ENCODE measurements at regions not wholly inside any gene's neighbourhood (a gene's known extent, or its start where the extent isn't known, plus 50 kb on each side); places are given as distances from the start of the nearest gene placed in this dataset.

- H3K4ac ChIP-seq (ENCODE audit: low read depth, low read length) = no peak overlapping the region
- H3K23me2 ChIP-seq (ENCODE audit: insufficient read length, low read depth, low read length, poor library complexity, severe bottlenecking) = peaks cover 5% of the 10 kb centered on the region
- no peaks in the 10 kb centered on the region for H3K9me3 ChIP-seq (ENCODE audit: control insufficient read depth, low read depth, low read length)
- DNase-seq = no peak
- no peak overlapping the region for H4K91ac ChIP-seq (ENCODE audit: insufficient read length, low read depth, low read length)
- H2BK12ac ChIP-seq (ENCODE audit: insufficient read length, low read depth, low read length) = no peak overlapping the region
- peak overlapping the region; percentile 82 to 86 for H3K4me3 Mint-ChIP-seq
- H3K27me3 ChIP-seq (ENCODE audit: insufficient read depth, low read length) = no peaks in the 10 kb centered on the region
- H2AK5ac ChIP-seq (ENCODE audit: insufficient read length, low read length) = no peak overlapping the region
- H3K27me3 Mint-ChIP-seq (ENCODE audit: low read depth) = peaks cover 36% of the 10 kb centered on the region
- no peak overlapping the region for H4K5ac ChIP-seq (ENCODE audit: insufficient read length, low read depth, low read length)
- H3K18ac ChIP-seq (ENCODE audit: insufficient read length, low read depth, low read length) = no peak overlapping the region
- no peaks in the 10 kb centered on the region for H3K79me1 ChIP-seq (ENCODE audit: insufficient read depth, low read depth, low read length, poor library complexity, severe bottlenecking)
- no peak overlapping the region for H3K4me2 ChIP-seq (ENCODE audit: insufficient read depth, insufficient read length, low read length)
- H3K4me1 ChIP-seq (ENCODE audit: insufficient read depth, low read length) = no peaks in the 10 kb centered on the region
- no peak overlapping the region for H3K9ac ChIP-seq (ENCODE audit: extremely low read depth, insufficient read length, low read length)
- H3K36me3 Mint-ChIP-seq (ENCODE audit: insufficient read depth in 1 of 3, low read depth in 3 of 3) = peaks cover 0 to 6% (median 0%) of the 10 kb centered on the region in 3 experiments; a peak in 3 of 7 replicates
- no peak overlapping the region for H4K8ac ChIP-seq (replicated peaks; ENCODE audit: insufficient read length, low read depth, low read length)
- no peaks in the 10 kb centered on the region for H4K20me1 ChIP-seq (ENCODE audit: control insufficient read depth, insufficient read depth, insufficient read length)
- H3K27ac ChIP-seq (ENCODE audit: insufficient read length, low read depth, low read length) = no peak overlapping the region
- no CpG with 5 or more reads among the region's 5 CpGs for WGBS (ENCODE audit: extremely low coverage, insufficient read length, low lambda C conversion rate)
- no peak overlapping the region for H3K27ac Mint-ChIP-seq
- H2BK120ac ChIP-seq (ENCODE audit: low read depth, low read length, poor library complexity, severe bottlenecking) = no peak overlapping the region
- H3K79me2 ChIP-seq (ENCODE audit: insufficient read depth, low read length) = no peaks in the 10 kb centered on the region
- H3K4me1 Mint-ChIP-seq = peaks cover 10 to 13% of the 10 kb centered on the region in 2 experiments; a peak in 3 of 4 replicates
- no peak overlapping the region for H2BK20ac ChIP-seq (ENCODE audit: low read depth, low read length, poor library complexity, severe bottlenecking)
- no peak for TF ChIP-seq CTCF (conservative IDR thresholded peaks at IDR 0.05)
- H3T11ph ChIP-seq (ENCODE audit: low read length) = no peak overlapping the region
- H3K23ac ChIP-seq (ENCODE audit: insufficient read length, low read depth, low read length) = no peak overlapping the region
- H3K56ac ChIP-seq (ENCODE audit: insufficient read length, low read depth, low read length) = no peak overlapping the region
- H2BK5ac ChIP-seq (ENCODE audit: insufficient read length, low read length) = no peak overlapping the region
- H3K14ac ChIP-seq (ENCODE audit: insufficient read depth, low read length) = no peak overlapping the region
- no peak overlapping the region for H2BK15ac ChIP-seq (ENCODE audit: low read depth, low read length)
- no peak overlapping the region for H2AFZ ChIP-seq (ENCODE audit: low read length)
- peaks cover 5 to 6% of the 10 kb centered on the region in 2 experiments; a peak in 3 of 5 replicates for H3K9me3 Mint-ChIP-seq
These were observed 95.0 kb downstream of the RNASET2 start for GRCh38 chr6:166861304-166861703.

All from H9 (cell line).